C4-2B (cell line): ENCODE measurements at regions not wholly inside any gene's neighbourhood (a gene's known extent, or its start where the extent isn't known, plus 50 kb on each side); places are given as distances from the start of the nearest gene placed in this dataset.

ENCODE experiments used
- H3K27ac ChIP-seq: fragments of 450-650 bp; 2 replicates; pipeline ENCODE4 v1.5.1; 2017
- CTCF ChIP-seq: fragments of 450-650 bp; conservative IDR thresholded peaks from 2 replicates; pipeline ENCODE4 v1.5.1; 2017; ENCODE audit warnings: mild to moderate bottlenecking
- ZFX ChIP-seq: fragments of 450-650 bp; IDR thresholded peaks from 2 replicates; pipeline ENCODE4 v1.6.1; 2017

GRCh38 chr9:118192807-118193206, 488.6 kb downstream of the TLR4 start:
- H3K27ac ChIP-seq = no peak overlapping the region
- TF ChIP-seq CTCF (no peak), ZFX (no peak)

GRCh38 chr9:118209343-118209742, 505.1 kb downstream of the TLR4 start:
- no peak overlapping the region for H3K27ac ChIP-seq
- TF ChIP-seq CTCF (no peak), ZFX (no peak)

- no peak overlapping the region for H3K27ac ChIP-seq
Observed at GRCh38 chr9:118215549-118215948, 511.3 kb downstream of the TLR4 start.

GRCh38 chr9:118222375-118222774, 518.2 kb downstream of the TLR4 start:
- H3K27ac ChIP-seq = no peak overlapping the region

More at GRCh38 chr9:118215549-118215948, 511.3 kb downstream of the TLR4 start:
- no peak for TF ChIP-seq CTCF
- TF ChIP-seq ZFX = no peak

GRCh38 chr9:118223111-118223510, 518.9 kb downstream of the TLR4 start:
- no peak for TF ChIP-seq CTCF
- TF ChIP-seq ZFX = no peak
- no peak overlapping the region for H3K27ac ChIP-seq

More at GRCh38 chr9:118222375-118222774, 518.2 kb downstream of the TLR4 start:
- TF ChIP-seq CTCF (no peak), ZFX (no peak)

- no peak overlapping the region for H3K27ac ChIP-seq
- TF ChIP-seq CTCF = no peak
- TF ChIP-seq ZFX = no peak
Observed at GRCh38 chr9:118230329-118230728, 526.1 kb downstream of the TLR4 start.

GRCh38 chr9:118236625-118237024, 532.4 kb downstream of the TLR4 start:
- TF ChIP-seq ZFX (no peak), CTCF (no peak)
- H3K27ac ChIP-seq = no peak overlapping the region
